D721Med (cell line): ENCODE measurements at regions not wholly inside any gene's neighbourhood (a gene's known extent, or its start where the extent isn't known, plus 50 kb on each side); places are given as distances from the start of the nearest gene placed in this dataset.
A peak's percentile ranks its signal among the peaks of the same experiment; 100 is the strongest.

Experiments
- DNase-seq: peaks from one replicate; pipeline ENCODE4 v3.0.0; 2011; ENCODE audit warnings: low spot score; ENCODE audit not compliant: insufficient read length
- FAIRE-seq: peaks from 2 replicates; lab custom pipeline; 2011; peaks lifted over from hg19 to GRCh38; lab: Jason Lieb, UNC
- TF ChIP-seq, protein P1 (sequence below): IDR thresholded peaks from 2 replicates; pipeline ENCODE4 v1.5.1; 2012; ENCODE audit warnings: mild to moderate bottlenecking, control low read depth; ENCODE audit not compliant: insufficient read depth; ENCODE audit errors: missing control alignments

- FAIRE-seq, result no peak
- TF ChIP-seq, protein P1, sequence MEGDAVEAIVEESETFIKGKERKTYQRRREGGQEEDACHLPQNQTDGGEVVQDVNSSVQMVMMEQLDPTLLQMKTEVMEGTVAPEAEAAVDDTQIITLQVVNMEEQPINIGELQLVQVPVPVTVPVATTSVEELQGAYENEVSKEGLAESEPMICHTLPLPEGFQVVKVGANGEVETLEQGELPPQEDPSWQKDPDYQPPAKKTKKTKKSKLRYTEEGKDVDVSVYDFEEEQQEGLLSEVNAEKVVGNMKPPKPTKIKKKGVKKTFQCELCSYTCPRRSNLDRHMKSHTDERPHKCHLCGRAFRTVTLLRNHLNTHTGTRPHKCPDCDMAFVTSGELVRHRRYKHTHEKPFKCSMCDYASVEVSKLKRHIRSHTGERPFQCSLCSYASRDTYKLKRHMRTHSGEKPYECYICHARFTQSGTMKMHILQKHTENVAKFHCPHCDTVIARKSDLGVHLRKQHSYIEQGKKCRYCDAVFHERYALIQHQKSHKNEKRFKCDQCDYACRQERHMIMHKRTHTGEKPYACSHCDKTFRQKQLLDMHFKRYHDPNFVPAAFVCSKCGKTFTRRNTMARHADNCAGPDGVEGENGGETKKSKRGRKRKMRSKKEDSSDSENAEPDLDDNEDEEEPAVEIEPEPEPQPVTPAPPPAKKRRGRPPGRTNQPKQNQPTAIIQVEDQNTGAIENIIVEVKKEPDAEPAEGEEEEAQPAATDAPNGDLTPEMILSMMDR, result no peak
- no peak for DNase-seq
Measured at GRCh38 chr20:23240519-23240918, 110.1 kb upstream of the NXT1 start.

GRCh38 chr20:23237201-23237600 lies 113.4 kb upstream of the NXT1 start:
- TF ChIP-seq, protein P1, result no peak
- DNase-seq (no peak), FAIRE-seq (no peak)

GRCh38 chr20:23235173-23236027 lies 115.2 kb upstream of the NXT1 start:
- FAIRE-seq (no peak), DNase-seq (no peak)
- TF ChIP-seq, protein P1, result peak; percentile 55

DNA sequence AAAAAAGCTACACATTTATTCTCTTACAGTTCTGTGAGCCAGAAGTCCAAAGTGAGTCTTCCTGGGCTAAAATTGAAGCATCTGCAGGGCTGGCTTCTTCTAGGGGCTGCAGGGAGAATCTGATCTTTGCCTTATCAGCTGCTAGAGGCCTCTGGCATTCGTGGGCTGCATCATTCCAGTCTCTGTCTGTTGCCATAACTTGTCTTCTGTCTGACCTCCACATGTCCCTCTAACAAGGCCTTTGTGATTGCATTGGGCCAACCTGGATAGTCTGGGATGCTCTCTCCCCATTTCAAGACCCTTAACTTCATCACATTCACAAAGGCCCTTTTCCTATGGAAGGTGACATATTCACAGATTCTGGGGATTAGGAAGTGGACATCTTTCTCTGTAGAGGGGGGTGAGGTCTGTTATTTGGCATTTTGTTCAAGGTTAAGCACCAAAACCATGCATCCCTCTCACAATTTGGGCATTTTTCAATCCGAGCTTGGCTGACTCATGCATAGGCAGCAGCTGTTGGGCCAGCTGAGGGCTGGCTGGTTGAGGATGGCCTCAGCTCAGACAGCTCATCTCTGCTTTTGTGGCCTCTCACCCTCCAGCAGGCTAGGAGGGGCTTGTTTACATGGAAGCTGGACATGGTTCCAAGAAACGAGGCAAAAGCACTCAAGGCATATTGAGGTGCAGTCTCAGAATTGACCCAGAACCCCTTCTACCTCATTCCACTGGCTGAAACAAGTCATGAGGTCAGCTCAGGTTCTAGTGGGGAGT lies 116.1 kb upstream of the NXT1 start:
- DNase-seq (no peak), FAIRE-seq (no peak)
- TF ChIP-seq, protein P1, result no peak

DNA sequence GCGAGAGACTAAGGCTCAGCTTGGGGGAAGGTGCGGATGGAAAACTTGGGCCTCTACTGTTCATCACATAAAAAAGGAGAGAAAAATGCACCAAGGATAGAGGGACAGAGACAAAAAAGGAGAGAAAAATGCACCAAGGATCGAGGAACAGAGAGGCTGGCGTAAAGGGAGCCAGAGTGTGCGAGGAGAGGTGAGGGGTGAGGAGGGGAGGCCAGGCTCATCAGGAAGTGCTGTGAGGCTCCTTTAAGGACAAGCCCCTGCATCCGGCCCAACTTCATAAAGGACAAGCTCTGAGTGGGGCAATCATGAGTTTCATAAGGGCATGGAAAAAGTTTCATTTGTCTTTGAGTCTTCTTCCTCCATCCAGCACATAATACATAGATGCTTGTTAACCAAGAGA lies 117.2 kb upstream of the NXT1 start:
- DNase-seq (no peak), FAIRE-seq (no peak)

DNA sequence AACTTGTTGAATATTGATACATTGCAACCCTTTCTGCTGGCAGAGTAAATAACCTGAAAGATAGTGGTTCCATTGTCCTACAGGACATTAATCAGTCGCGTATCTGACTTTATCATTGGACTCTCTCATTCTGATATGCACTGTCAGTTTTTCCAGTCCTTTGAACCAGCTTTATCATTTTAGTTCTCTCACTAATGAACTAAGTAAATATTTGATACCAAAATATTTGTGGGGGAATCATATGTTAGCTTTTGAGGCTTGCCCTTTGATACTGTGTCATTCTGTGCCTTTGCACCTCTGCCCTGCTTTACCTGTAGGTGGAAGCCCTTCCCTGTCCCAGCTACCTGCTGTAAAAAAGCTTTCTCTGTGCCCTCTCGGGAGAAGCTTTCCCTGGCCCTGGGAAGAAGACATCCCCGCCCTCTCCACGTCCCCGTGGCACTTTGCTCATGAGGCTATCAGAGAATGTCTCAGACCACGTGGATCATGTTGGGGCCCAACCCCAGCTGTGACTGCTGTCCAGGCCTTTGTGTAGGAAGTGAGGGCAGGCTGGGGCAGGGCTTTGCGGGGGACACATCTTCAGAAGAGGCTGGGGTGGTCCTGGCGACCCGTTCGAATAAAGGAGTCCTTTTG lies 117.8 kb upstream of the NXT1 start:
- TF ChIP-seq, protein P1, result no peak
- DNase-seq, result no peak
- FAIRE-seq, result no peak

More for the DNA sequence above, 117.2 kb upstream of the NXT1 start:
- TF ChIP-seq, protein P1, result no peak

DNA sequence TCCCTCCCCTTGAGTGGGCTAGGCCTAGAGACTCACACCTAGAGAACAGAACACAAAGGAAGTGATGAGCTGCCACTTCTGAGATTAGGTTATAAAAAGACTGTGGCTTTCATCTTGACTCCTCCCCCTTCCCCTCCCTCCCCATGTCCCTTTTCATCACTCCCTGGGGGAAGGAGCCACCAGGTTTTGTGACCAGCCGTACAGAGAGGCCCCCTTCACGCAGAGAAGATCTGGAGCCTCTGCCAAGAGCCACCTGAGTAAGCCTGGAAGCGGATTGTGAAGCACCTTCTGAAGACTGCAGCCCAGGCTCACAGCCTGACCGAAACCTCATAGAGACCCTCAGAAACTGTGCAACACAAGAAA lies 118.4 kb upstream of the NXT1 start:
- no peak for DNase-seq
- FAIRE-seq, result no peak
- TF ChIP-seq, protein P1, result no peak
